GM23338 (cell line): ENCODE measurements at regions not wholly inside any gene's neighbourhood (a gene's known extent, or its start where the extent isn't known, plus 50 kb on each side); places are given as distances from the start of the nearest gene placed in this dataset.

Experiments
- CREB1 ChIP-seq: fragments of 250-450 bp; sonication (Bioruptor Pico); IDR thresholded peaks from 2 replicates; pipeline ENCODE4 v1.5.0; 2020; ENCODE audit warnings: low read depth, mild to moderate bottlenecking, moderate library complexity
- EZH2 ChIP-seq: fragments of 200-600 bp; sonication (generic); IDR thresholded peaks from one replicate; pipeline ENCODE4 v1.8.0; 2017; ENCODE audit warnings: antibody characterized with exemption, mild to moderate bottlenecking, low read depth; ENCODE audit not compliant: unreplicated experiment
- EZH2phosphoT487 ChIP-seq: fragments of 200-600 bp; sonication (generic); IDR thresholded peaks from one replicate; pipeline ENCODE4 v1.8.1; 2018; ENCODE audit warnings: antibody characterized with exemption; ENCODE audit not compliant: unreplicated experiment
- JUNB ChIP-seq: IDR thresholded peaks from one replicate; pipeline ENCODE4 v1.6.1; 2016; ENCODE audit warnings: antibody characterized with exemption; ENCODE audit not compliant: unreplicated experiment
- NANOG ChIP-seq: IDR thresholded peaks from 2 replicates; pipeline ENCODE4 v1.6.1; 2016; ENCODE audit warnings: antibody characterized with exemption, borderline replicate concordance
- POLR2AphosphoS5 ChIP-seq: IDR thresholded peaks from 2 replicates; pipeline ENCODE4 v1.6.1; 2016; ENCODE audit warnings: antibody characterized with exemption, low read depth
- TF ChIP-seq, protein P1 (sequence below), 2 experiments: fragments of 200-600 bp in 1 of 2; sonication (generic) in 1 of 2; conservative IDR thresholded peaks; 2 replicates each; pipeline versions ENCODE4 v1.5.1 to v1.6.1; 2016 to 2017; ENCODE audit warnings: antibody characterized with exemption in 2 of 2, low read depth in 2 of 2, mild to moderate bottlenecking in 2 of 2, moderate library complexity in 1 of 2
- TF ChIP-seq, protein P2 (sequence below): fragments of 250-450 bp; sonication (Bioruptor Pico); IDR thresholded peaks from 2 replicates; pipeline ENCODE4 v1.5.0; 2020; ENCODE audit warnings: mild to moderate bottlenecking, moderate library complexity
- TF ChIP-seq, protein P3 (sequence below): IDR thresholded peaks from one replicate; pipeline ENCODE4 v1.6.1; 2018; ENCODE audit warnings: antibody characterized with exemption; ENCODE audit not compliant: unreplicated experiment

DNA sequence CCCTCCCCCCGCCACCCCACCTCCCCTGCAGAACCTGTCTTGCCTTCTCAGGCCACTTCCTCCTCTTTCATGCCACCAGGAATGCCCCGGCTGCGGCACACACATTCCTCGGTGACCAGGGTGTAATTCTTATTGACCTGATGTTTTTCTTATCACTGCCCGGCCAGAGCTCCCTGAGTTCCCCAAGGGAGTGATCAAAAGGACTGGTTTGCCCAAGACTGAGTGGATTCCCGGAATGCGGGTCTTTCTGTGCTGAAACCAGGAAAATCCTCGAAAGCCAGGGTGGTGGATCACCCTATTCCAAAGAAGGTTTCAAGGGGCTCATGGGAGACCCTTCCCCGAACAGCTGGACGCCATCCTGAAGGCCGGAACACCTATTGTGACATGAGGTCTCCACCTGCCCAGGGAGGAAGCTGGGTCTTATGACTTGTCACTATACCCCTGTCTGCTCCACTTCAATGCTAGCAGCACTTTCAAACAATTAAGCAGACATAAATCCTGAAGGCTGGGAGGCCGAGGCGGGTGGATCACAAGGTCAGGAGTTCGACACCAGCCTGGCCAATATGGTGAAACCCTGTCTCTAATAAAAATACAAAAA is 53.0 kb upstream of the RPL38 start:
- TF ChIP-seq, protein P1, sequence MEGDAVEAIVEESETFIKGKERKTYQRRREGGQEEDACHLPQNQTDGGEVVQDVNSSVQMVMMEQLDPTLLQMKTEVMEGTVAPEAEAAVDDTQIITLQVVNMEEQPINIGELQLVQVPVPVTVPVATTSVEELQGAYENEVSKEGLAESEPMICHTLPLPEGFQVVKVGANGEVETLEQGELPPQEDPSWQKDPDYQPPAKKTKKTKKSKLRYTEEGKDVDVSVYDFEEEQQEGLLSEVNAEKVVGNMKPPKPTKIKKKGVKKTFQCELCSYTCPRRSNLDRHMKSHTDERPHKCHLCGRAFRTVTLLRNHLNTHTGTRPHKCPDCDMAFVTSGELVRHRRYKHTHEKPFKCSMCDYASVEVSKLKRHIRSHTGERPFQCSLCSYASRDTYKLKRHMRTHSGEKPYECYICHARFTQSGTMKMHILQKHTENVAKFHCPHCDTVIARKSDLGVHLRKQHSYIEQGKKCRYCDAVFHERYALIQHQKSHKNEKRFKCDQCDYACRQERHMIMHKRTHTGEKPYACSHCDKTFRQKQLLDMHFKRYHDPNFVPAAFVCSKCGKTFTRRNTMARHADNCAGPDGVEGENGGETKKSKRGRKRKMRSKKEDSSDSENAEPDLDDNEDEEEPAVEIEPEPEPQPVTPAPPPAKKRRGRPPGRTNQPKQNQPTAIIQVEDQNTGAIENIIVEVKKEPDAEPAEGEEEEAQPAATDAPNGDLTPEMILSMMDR (conservative IDR thresholded peaks at IDR 0.05; ENCODE audit: low read depth in 2 of 2): no peak
- TF ChIP-seq, protein P2, sequence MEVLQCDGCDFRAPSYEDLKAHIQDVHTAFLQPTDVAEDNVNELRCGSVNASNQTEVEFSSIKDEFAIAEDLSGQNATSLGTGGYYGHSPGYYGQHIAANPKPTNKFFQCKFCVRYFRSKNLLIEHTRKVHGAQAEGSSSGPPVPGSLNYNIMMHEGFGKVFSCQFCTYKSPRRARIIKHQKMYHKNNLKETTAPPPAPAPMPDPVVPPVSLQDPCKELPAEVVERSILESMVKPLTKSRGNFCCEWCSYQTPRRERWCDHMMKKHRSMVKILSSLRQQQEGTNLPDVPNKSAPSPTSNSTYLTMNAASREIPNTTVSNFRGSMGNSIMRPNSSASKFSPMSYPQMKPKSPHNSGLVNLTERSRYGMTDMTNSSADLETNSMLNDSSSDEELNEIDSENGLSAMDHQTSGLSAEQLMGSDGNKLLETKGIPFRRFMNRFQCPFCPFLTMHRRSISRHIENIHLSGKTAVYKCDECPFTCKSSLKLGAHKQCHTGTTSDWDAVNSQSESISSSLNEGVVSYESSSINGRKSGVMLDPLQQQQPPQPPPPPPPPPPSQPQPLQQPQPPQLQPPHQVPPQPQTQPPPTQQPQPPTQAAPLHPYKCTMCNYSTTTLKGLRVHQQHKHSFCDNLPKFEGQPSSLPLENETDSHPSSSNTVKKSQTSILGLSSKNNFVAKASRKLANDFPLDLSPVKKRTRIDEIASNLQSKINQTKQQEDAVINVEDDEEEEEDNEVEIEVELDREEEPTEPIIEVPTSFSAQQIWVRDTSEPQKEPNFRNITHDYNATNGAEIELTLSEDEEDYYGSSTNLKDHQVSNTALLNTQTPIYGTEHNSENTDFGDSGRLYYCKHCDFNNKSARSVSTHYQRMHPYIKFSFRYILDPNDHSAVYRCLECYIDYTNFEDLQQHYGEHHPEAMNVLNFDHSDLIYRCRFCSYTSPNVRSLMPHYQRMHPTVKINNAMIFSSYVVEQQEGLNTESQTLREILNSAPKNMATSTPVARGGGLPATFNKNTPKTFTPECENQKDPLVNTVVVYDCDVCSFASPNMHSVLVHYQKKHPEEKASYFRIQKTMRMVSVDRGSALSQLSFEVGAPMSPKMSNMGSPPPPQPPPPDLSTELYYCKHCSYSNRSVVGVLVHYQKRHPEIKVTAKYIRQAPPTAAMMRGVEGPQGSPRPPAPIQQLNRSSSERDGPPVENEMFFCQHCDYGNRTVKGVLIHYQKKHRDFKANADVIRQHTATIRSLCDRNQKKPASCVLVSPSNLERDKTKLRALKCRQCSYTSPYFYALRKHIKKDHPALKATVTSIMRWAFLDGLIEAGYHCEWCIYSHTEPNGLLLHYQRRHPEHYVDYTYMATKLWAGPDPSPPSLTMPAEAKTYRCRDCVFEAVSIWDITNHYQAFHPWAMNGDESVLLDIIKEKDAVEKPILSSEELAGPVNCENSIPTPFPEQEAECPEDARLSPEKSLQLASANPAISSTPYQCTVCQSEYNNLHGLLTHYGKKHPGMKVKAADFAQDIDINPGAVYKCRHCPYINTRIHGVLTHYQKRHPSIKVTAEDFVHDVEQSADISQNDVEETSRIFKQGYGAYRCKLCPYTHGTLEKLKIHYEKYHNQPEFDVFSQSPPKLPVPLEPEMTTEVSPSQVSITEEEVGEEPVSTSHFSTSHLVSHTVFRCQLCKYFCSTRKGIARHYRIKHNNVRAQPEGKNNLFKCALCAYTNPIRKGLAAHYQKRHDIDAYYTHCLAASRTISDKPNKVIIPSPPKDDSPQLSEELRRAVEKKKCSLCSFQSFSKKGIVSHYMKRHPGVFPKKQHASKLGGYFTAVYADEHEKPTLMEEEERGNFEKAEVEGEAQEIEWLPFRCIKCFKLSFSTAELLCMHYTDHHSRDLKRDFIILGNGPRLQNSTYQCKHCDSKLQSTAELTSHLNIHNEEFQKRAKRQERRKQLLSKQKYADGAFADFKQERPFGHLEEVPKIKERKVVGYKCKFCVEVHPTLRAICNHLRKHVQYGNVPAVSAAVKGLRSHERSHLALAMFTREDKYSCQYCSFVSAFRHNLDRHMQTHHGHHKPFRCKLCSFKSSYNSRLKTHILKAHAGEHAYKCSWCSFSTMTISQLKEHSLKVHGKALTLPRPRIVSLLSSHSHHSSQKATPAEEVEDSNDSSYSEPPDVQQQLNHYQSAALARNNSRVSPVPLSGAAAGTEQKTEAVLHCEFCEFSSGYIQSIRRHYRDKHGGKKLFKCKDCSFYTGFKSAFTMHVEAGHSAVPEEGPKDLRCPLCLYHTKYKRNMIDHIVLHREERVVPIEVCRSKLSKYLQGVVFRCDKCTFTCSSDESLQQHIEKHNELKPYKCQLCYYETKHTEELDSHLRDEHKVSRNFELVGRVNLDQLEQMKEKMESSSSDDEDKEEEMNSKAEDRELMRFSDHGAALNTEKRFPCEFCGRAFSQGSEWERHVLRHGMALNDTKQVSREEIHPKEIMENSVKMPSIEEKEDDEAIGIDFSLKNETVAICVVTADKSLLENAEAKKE (CRISPR knock-in tag): no peak
- TF ChIP-seq POLR2AphosphoS5 (no peak), EZH2phosphoT487 (no peak), EZH2 (no peak), JUNB (no peak), CREB1 (CRISPR knock-in tag) (no peak), NANOG (no peak)
- TF ChIP-seq, protein P3, sequence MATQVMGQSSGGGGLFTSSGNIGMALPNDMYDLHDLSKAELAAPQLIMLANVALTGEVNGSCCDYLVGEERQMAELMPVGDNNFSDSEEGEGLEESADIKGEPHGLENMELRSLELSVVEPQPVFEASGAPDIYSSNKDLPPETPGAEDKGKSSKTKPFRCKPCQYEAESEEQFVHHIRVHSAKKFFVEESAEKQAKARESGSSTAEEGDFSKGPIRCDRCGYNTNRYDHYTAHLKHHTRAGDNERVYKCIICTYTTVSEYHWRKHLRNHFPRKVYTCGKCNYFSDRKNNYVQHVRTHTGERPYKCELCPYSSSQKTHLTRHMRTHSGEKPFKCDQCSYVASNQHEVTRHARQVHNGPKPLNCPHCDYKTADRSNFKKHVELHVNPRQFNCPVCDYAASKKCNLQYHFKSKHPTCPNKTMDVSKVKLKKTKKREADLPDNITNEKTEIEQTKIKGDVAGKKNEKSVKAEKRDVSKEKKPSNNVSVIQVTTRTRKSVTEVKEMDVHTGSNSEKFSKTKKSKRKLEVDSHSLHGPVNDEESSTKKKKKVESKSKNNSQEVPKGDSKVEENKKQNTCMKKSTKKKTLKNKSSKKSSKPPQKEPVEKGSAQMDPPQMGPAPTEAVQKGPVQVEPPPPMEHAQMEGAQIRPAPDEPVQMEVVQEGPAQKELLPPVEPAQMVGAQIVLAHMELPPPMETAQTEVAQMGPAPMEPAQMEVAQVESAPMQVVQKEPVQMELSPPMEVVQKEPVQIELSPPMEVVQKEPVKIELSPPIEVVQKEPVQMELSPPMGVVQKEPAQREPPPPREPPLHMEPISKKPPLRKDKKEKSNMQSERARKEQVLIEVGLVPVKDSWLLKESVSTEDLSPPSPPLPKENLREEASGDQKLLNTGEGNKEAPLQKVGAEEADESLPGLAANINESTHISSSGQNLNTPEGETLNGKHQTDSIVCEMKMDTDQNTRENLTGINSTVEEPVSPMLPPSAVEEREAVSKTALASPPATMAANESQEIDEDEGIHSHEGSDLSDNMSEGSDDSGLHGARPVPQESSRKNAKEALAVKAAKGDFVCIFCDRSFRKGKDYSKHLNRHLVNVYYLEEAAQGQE: no peak
